PC-9 (cell line): ENCODE measurements at regions not wholly inside any gene's neighbourhood (a gene's known extent, or its start where the extent isn't known, plus 50 kb on each side); places are given as distances from the start of the nearest gene placed in this dataset.

Experiments
- CTCF ChIP-seq: fragments of 200-600 bp; sonication (generic); conservative IDR thresholded peaks from 2 replicates; pipeline ENCODE4 v1.6.1; 2017; ENCODE audit warnings: mixed run types, antibody characterized with exemption, mild to moderate bottlenecking, moderate library complexity
- EZH2 ChIP-seq: fragments of 200-600 bp; sonication (generic); IDR thresholded peaks from 2 replicates; pipeline ENCODE4 v1.8.0; 2017; ENCODE audit warnings: antibody characterized with exemption, low read depth

- TF ChIP-seq EZH2 = no peak
- TF ChIP-seq CTCF = no peak
Observed at GRCh38 chr10:84895541-84895940, 567.2 kb downstream of the CCSER2 start.
